A549 (cell line): ENCODE measurements at regions not wholly inside any gene's neighbourhood (a gene's known extent, or its start where the extent isn't known, plus 50 kb on each side); places are given as distances from the start of the nearest gene placed in this dataset.

ENCODE experiments used
- ATAC-seq, 2 experiments: fragments of 200-7000 bp in 1 of 2; fragments of >200 bp in 1 of 2; cut with Nextera tagmentation in 1 of 2; cut with Tn5 transposase in 1 of 2; 3 replicates each; pipeline versions ENCODE4 v1.8.0 to v1.9.1; 2018 to 2020; ENCODE audit warnings: mild to moderate bottlenecking in 1 of 2, moderate library complexity in 1 of 2
- CTCF ChIA-PET: fragments of 300-600 bp; sonication (Branson Sonifier 250); formaldehyde crosslinking; extraction: SDS; loops from one replicate; lab custom pipeline; 2021; ENCODE audit warnings: antibody characterized with exemption, inconsistent platforms; lab: Yijun Ruan, JAX
- POLR2A ChIA-PET: fragments of 350-600 bp; formaldehyde crosslinking; extraction: SDS; loops from one replicate; lab custom pipeline; 2021; ENCODE audit warnings: antibody characterized with exemption, inconsistent platforms; lab: Yijun Ruan, JAX
- DNase-seq, 2 experiments: peaks; one replicate each; pipeline versions ENCODE4 v3.0.0 to v3.0.0-alpha.2; 2011 to 2016; ENCODE audit warnings: low read depth in 1 of 2, low spot score in 1 of 2
- FAIRE-seq: peaks from 2 replicates; lab custom pipeline; 2011; peaks lifted over from hg19 to GRCh38; lab: Jason Lieb, UNC
- H3K27ac ChIP-seq, 2 experiments: fragments of >200 bp; sonication (Bioruptor Twin); formaldehyde crosslinking; 3 replicates each; pipeline ENCODE4 v1.5.1; 2016 to 2017
- H3K4me1 ChIP-seq: fragments of >200 bp; sonication (Bioruptor Twin); formaldehyde crosslinking; 3 replicates; pipeline ENCODE4 v1.6.1; 2016
- H3K4me2 ChIP-seq: fragments of >200 bp; sonication (Bioruptor Twin); formaldehyde crosslinking; 3 replicates; pipeline ENCODE4 v1.6.1; 2016
- H3K4me3 ChIP-seq: fragments of >200 bp; sonication (Bioruptor Twin); formaldehyde crosslinking; 3 replicates; pipeline ENCODE4 v1.5.1; 2016
- H3K9me3 ChIP-seq: fragments of >200 bp; sonication (Bioruptor Twin); formaldehyde crosslinking; 3 replicates; pipeline ENCODE4 v1.6.1; 2016
- CBX8 ChIP-seq: fragments of 200-600 bp; sonication (generic); IDR thresholded peaks from 2 replicates; pipeline ENCODE4 v1.6.1; 2016
- CEBPB ChIP-seq, 2 experiments: fragments of >200 bp in 1 of 2; sonication (Bioruptor Twin) in 1 of 2; formaldehyde crosslinking in 1 of 2; IDR thresholded peaks; 2 replicates each; pipeline ENCODE4 v1.6.1; 2012 to 2016
- EHMT2 ChIP-seq: fragments of 200-600 bp; sonication (generic); IDR thresholded peaks from 2 replicates; pipeline ENCODE4 v1.6.1; 2016; ENCODE audit warnings: antibody characterized with exemption, low read depth, mild to moderate bottlenecking, moderate library complexity
- FOSB ChIP-seq: fragments of 250-450 bp; sonication (Bioruptor Pico); IDR thresholded peaks from 2 replicates; pipeline ENCODE4 v1.5.0; 2020; ENCODE audit warnings: mild to moderate bottlenecking, moderate library complexity
- GATA3 ChIP-seq: IDR thresholded peaks from 2 replicates; pipeline ENCODE4 v1.6.1; 2012; ENCODE audit warnings: borderline replicate concordance
- KDM1A ChIP-seq: fragments of 200-600 bp; sonication (generic); IDR thresholded peaks from 2 replicates; pipeline ENCODE4 v1.6.1; 2016; ENCODE audit warnings: low read depth, mild to moderate bottlenecking
- MAZ ChIP-seq: fragments of 150-350 bp; IDR thresholded peaks from 2 replicates; pipeline ENCODE4 v1.6.1; 2014; ENCODE audit warnings: antibody characterized with exemption, low read depth, low read length, borderline replicate concordance
- PBX3 ChIP-seq: IDR thresholded peaks from 2 replicates; pipeline ENCODE4 v1.6.1; 2012
- RFX5 ChIP-seq: fragments of 450-650 bp; IDR thresholded peaks from 2 replicates; pipeline ENCODE4 v1.7.1; 2014; ENCODE audit warnings: antibody characterized with exemption, mild to moderate bottlenecking, moderate library complexity
- TP53 ChIP-seq: fragments of 250-450 bp; sonication (Bioruptor Pico); IDR thresholded peaks from 2 replicates; pipeline ENCODE4 v1.5.0; 2021; ENCODE audit warnings: mild to moderate bottlenecking, moderate library complexity
- ZSCAN20 ChIP-seq: fragments of 250-450 bp; sonication (Bioruptor Pico); IDR thresholded peaks from 2 replicates; pipeline ENCODE4 v1.8.0; 2022; ENCODE audit warnings: mild to moderate bottlenecking, moderate library complexity
- WGBS: methylation state at CpG from one replicate; pipeline ENCODE4 v1.1.6; 2017; ENCODE audit errors: missing lambda C conversion rate; 5-methylcytosine and 5-hydroxymethylcytosine counted together
- TF ChIP-seq, protein P1 (sequence below): fragments of 150-350 bp; IDR thresholded peaks from 2 replicates; pipeline ENCODE4 v1.6.1; 2014; ENCODE audit warnings: low read depth, mild to moderate bottlenecking, low read length
- TF ChIP-seq, protein P2 (sequence below): fragments of >200 bp; sonication (Bioruptor Twin); formaldehyde crosslinking; IDR thresholded peaks from 3 replicates; pipeline ENCODE4 v1.6.1; 2016
- TF ChIP-seq, protein P3 (sequence below): fragments of 200-600 bp; sonication (generic); IDR thresholded peaks from 2 replicates; pipeline ENCODE4 v1.6.1; 2016; ENCODE audit warnings: antibody characterized with exemption, mild to moderate bottlenecking, moderate library complexity

- TF ChIP-seq, protein P1, sequence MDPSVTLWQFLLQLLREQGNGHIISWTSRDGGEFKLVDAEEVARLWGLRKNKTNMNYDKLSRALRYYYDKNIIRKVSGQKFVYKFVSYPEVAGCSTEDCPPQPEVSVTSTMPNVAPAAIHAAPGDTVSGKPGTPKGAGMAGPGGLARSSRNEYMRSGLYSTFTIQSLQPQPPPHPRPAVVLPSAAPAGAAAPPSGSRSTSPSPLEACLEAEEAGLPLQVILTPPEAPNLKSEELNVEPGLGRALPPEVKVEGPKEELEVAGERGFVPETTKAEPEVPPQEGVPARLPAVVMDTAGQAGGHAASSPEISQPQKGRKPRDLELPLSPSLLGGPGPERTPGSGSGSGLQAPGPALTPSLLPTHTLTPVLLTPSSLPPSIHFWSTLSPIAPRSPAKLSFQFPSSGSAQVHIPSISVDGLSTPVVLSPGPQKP = no peak
- TF ChIP-seq, protein P2, sequence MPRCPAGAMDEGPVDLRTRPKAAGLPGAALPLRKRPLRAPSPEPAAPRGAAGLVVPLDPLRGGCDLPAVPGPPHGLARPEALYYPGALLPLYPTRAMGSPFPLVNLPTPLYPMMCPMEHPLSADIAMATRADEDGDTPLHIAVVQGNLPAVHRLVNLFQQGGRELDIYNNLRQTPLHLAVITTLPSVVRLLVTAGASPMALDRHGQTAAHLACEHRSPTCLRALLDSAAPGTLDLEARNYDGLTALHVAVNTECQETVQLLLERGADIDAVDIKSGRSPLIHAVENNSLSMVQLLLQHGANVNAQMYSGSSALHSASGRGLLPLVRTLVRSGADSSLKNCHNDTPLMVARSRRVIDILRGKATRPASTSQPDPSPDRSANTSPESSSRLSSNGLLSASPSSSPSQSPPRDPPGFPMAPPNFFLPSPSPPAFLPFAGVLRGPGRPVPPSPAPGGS = no peak
- no peak for TF ChIP-seq CEBPB (IDR thresholded peaks at IDR 0.05)
- no peak for TF ChIP-seq TP53 (CRISPR knock-in tag)
- no peak for TF ChIP-seq PBX3
- FAIRE-seq (no peak), ATAC-seq (no peak), DNase-seq (no peak)
- Histone ChIP-seq H3K4me3 (no peak overlapping the region), H3K4me2 (no peak overlapping the region), H3K9me3 (peaks cover 13% of the 10 kb centered on the region; the same call in 2 of the 3 replicates), H3K27ac (peak overlapping the region in 1 of 2 experiments; percentile 98; a peak in 3 of 6 replicates), H3K4me1 (peaks cover 24% of the 10 kb centered on the region)
- WGBS = 94% methylated on average over 15 of the region's 16 CpGs
- ChIA-PET POLR2A (no interaction called here), CTCF (interaction anchor here (1.8 to 2.0 kb wide), 2 partner anchors 12 to 221 kb away, joined by 4 to 8 read pairs; no protein-coding TSS in a partner anchor)
These were observed 58.8 kb upstream of the LINC01488 start for GRCh38 chr11:69422645-69423044.

- WGBS = 92% methylated on average over 13 of the region's 13 CpGs
- DNase-seq (no peak), FAIRE-seq (no peak), ATAC-seq (no peak)
- ChIA-PET POLR2A (no interaction called here), CTCF (interaction anchor here (2.0 kb wide), 1 partner anchor 12 kb away, joined by 8 read pairs; no protein-coding TSS in a partner anchor)
- H3K4me3 ChIP-seq = no peak overlapping the region
- no peak for TF ChIP-seq FOSB (CRISPR knock-in tag)
- TF ChIP-seq MAZ = no peak
- TF ChIP-seq CBX8 = no peak
- TF ChIP-seq RFX5 = no peak
- no peak overlapping the region for H3K4me2 ChIP-seq
- peaks cover 24% of the 10 kb centered on the region for H3K4me1 ChIP-seq
- peaks cover 13% of the 10 kb centered on the region; the same call in 2 of the 3 replicates for H3K9me3 ChIP-seq
- peak overlapping the region in 1 of 2 experiments; percentile 98; a peak in 3 of 6 replicates for H3K27ac ChIP-seq
These were observed 58.3 kb upstream of the LINC01488 start for GRCh38 chr11:69423181-69423580.

- H3K4me2 ChIP-seq = no peak overlapping the region
- peak overlapping the region in 1 of 2 experiments; percentile 98; a peak in 2 of 6 replicates for H3K27ac ChIP-seq
- POLR2A ChIA-PET = no interaction called here
- ATAC-seq (no peak), DNase-seq (no peak), FAIRE-seq (no peak)
- TF ChIP-seq, protein P1 = no peak
- TF ChIP-seq, protein P3, sequence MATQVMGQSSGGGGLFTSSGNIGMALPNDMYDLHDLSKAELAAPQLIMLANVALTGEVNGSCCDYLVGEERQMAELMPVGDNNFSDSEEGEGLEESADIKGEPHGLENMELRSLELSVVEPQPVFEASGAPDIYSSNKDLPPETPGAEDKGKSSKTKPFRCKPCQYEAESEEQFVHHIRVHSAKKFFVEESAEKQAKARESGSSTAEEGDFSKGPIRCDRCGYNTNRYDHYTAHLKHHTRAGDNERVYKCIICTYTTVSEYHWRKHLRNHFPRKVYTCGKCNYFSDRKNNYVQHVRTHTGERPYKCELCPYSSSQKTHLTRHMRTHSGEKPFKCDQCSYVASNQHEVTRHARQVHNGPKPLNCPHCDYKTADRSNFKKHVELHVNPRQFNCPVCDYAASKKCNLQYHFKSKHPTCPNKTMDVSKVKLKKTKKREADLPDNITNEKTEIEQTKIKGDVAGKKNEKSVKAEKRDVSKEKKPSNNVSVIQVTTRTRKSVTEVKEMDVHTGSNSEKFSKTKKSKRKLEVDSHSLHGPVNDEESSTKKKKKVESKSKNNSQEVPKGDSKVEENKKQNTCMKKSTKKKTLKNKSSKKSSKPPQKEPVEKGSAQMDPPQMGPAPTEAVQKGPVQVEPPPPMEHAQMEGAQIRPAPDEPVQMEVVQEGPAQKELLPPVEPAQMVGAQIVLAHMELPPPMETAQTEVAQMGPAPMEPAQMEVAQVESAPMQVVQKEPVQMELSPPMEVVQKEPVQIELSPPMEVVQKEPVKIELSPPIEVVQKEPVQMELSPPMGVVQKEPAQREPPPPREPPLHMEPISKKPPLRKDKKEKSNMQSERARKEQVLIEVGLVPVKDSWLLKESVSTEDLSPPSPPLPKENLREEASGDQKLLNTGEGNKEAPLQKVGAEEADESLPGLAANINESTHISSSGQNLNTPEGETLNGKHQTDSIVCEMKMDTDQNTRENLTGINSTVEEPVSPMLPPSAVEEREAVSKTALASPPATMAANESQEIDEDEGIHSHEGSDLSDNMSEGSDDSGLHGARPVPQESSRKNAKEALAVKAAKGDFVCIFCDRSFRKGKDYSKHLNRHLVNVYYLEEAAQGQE = no peak
- TF ChIP-seq EHMT2 (no peak), GATA3 (no peak), ZSCAN20 (CRISPR knock-in tag) (no peak), KDM1A (no peak)
- H3K4me1 ChIP-seq = peaks cover 24% of the 10 kb centered on the region
- H3K4me3 ChIP-seq = no peak overlapping the region
- CTCF ChIA-PET = no interaction called here
- WGBS = 91% methylated on average over 11 of the region's 12 CpGs
- H3K9me3 ChIP-seq = peaks cover 13% of the 10 kb centered on the region; the same call in 2 of the 3 replicates
These were observed 57.7 kb upstream of the LINC01488 start for GRCh38 chr11:69423611-69424385.
